Cardiac septum (tissue), 1 donor: ENCODE measurements at regions not wholly inside any gene's neighbourhood (a gene's known extent, or its start where the extent isn't known, plus 50 kb on each side); places are given as distances from the start of the nearest gene placed in this dataset.

ENCODE experiments used
- DNase-seq: peaks from one replicate; pipeline ENCODE4 v3.0.0-alpha.2; 2020; ENCODE audit warnings: low spot score
- intact Hi-C: fragments of 100-400 bp; cut with DNase I; formaldehyde crosslinking; loops from one replicate; pipeline ENCODE4 v1.14.0; 2022
- donor health status: DM: no; HTN: no; CAD: no.

DNA sequence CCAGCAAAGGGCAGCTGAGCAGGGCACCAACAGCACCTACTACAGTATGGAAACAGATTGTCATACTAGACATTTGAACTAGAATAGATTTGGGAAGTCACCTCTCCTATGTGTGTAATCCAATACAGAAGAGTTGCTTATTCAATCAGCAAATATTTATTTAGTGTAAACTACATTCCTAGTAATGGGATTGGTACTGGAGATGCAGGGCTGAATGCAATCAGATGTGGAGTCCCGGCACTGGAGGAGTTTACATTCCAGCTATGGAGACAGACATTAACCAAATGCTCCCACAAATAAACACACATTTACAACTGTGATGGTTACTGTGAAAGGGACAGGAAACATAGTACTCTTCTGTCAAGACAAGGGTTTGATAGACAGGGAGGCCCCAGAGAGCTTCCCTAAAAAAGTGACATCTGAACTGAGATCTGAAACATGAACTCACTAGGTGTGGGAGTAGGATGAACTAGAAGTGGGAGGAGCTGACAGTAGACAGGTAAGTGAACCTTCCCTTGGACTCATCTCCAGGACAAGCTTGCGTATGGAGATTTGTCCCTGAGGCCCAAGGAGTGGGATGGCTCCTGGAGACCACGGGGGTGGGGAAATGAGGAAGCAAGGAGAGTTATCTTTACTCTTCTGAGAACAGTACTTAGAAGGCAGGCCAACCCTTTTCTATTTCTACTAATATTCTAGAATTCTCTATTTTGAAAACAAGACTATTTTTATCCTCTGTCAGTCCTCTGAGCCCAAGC is 420.5 kb downstream of the MAFB start:
- intact Hi-C loops, result no loop called here
- no peak for DNase-seq

DNA sequence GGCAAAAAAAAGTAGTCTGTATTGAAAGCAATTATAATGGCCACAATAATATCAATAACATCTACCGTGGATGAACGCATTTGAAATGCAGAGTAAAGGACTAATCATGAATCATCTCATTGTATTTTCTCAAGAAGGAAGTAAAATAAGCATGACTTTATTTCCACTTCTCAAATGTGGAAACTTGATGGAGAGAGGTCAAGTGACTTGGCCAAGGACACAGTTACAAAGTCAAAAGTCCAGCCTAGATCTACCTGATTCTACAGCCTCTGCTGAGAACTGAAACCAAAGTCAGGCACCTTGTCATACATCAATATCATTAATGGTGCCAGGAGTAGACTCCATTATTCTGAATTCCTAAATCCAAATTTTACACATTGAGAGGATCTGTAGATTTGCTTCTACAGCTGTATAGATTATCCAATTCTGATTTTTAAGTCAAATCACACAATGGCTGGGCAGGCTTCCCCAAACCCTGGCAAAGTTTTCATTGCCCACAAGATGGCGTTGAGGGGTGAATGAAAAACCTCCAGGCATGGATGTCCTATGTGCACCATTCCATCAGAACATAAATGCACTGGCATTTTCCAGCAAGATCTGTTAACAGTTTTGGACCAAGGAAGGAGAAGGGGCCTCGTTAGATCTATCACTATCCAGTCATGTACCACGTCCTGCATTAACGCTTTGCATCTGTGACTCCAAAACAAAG is 423.1 kb downstream of the MAFB start:
- no peak for DNase-seq
- intact Hi-C loops, result loop anchor here (2.0 kb wide), 1 partner anchor 425 kb away; no protein-coding TSS in a partner anchor

DNA sequence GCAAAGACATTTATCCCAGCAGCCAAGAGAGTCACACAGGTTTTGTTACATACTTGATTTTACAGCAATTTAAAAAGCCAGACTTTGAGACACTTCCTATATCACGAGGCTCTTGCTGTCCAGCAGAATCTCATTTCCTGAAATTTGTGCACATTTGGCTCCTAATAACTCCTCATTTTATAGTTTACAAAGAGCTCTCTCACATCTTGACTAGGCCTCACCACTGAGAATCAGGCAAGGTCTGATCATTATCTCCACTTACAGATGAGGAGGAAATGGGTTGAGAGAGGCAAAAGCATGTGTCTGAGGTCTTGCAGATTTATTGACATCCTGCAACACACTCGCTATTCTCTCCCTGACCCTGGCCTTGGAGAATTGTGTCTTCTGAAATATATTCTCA is 426.8 kb downstream of the MAFB start:
- intact Hi-C loops, result no loop called here
- DNase-seq, result no peak

DNA sequence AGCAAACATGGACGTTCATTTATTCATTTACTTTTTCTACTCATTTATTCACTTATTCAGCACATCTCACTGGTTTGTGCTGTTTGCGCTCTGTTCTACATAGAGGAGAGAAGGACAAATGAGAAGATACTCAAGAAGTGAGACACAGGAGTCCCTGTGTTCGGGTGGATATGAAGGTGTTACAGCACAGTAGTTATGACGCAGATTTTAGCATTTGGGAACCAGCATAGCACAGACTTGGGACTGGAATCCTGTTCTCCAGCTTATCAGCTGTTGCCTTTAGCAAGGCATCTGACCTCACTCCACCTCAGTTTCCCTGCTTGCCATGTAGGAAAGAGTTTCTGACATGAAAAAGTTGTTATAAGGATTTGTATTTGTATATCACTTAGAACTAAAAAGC is 430.1 kb downstream of the MAFB start:
- intact Hi-C loops, result loop anchor here (10.0 kb wide), 1 partner anchor 374 kb away; no protein-coding TSS in a partner anchor
- DNase-seq, result no peak

DNA sequence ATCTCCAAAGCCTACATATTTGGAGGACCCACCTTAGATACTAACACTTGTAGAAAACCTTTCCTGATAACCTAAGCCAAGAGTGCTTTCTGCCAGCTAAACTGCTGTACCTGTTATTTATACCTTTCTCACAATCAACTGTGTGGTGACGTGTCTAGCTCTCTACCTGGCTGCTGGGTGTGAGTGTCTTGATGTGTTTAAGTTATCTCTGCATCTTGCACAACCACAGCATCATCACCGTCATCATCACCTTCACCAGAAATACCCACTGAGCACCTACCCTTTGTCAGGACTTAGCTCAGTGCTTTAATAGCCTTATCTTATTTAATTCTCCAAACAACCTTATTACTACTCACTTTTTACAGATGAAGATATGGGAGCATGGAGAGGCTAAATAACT is 431.3 kb downstream of the MAFB start:
- intact Hi-C loops, result loop anchor here (10.0 kb wide), 1 partner anchor 373 kb away; no protein-coding TSS in a partner anchor
- no peak for DNase-seq

DNA sequence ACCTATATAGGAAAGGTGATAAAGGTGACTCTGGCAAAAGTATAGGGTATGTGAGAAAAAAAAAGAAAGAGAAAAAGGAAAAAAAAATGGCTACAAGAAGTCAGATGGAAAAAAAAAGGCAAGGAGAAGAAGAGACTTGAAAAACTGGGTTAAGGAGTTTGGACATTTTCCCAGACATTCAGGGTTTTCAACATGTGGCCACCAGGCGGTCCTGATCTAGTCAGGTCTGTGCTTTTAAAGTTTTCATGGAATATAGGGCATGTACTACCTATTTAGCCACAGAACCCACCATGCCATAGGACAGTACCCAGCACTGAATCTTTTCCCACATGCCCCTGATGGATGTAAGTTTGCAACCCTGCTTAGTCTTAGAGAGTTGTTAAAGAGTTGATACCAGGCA is 433.7 kb downstream of the MAFB start:
- DNase-seq, result no peak
- intact Hi-C loops, result loop anchor here (10.0 kb wide), 1 partner anchor 371 kb away; no protein-coding TSS in a partner anchor

DNA sequence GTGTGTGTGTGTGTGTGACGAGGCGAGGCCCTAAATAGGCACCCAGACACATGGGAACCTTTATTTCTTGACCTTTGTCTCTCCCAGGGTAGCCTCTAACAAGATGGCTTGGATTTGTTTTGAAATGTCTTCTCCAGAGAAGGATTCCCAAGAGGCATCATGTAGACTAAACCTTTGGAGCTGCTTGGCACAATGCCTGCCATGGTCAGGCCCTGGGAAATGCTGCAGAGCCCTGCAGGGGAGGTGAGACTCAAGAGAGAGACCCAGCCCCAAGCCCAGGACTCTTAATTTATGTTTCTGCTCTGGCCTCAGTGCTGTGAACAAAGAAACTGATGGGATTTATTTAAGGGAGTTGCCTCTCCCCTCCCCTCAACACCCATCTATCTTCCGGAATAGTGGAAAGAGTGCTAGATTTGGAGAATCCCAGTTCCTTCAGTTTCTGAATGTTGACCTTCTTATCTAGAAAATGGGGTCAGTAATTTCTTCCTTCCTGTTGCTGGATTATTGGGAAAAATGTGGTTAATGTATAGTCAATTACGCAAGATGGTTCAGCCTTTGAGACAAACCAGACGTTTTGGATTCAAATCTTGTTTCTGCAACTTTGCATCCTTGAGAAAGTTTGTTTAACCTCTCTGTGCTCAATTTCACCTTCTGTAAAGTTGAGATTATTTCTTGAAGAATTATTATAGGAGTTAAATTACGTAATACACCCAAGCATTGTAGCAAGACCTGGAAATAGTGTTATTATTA is 434.8 kb downstream of the MAFB start:
- intact Hi-C loops, result loop anchor here (10.0 kb wide), 1 partner anchor 369 kb away; no protein-coding TSS in a partner anchor
- no peak for DNase-seq

DNA sequence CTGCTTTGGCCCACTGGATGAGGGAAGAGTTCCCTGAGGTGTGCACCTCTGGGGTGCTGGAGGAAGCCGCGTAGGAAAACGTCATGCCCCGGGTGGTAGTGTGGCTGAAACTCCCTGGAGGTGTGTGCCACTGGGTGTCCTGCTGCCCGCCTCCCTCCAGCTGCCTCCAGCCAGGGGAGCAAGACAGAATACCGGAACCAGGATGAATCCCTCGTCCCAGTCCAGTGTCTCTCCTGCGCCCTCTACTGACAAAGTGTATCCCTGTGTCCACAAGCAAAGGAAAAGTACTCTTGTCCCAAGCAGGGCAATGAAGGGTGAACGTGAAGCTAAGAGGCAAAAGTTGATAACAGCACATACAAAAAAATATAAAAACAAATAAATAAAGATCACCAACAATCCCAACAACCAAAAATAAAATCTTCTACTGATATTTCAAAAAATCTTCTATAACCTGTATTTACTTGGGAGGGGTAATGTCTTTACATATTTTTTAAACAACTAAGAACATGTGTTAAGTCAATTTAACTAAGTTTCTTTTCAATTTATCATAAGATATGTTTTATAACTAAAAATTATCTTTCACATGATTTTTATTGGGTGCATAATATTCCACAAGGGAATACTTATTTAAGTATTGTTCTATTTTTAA is 437.6 kb downstream of the MAFB start:
- DNase-seq, result no peak
- intact Hi-C loops, result loop anchor here (10.0 kb wide), 1 partner anchor 367 kb away; no protein-coding TSS in a partner anchor

DNA sequence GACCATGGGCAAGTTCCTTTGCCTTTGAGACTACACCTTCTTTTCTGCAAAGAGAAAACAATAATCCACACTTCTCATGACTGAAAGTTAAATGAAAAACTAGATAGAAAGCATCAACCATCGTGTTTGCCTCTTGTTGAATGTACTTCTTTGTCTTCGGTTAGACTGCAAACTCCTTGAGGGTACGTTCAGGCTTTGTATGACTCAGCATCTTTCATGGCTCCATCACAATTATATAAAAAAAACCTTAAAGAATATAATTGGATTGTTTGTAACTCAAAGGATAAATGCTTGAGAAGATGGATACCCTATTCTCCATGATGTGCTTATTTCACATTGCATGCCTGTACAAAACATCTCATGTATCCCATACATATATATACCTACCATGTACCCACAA is 439.2 kb downstream of the MAFB start:
- intact Hi-C loops, result loop anchor here (10.0 kb wide), 1 partner anchor 365 kb away; no protein-coding TSS in a partner anchor
- no peak for DNase-seq

DNA sequence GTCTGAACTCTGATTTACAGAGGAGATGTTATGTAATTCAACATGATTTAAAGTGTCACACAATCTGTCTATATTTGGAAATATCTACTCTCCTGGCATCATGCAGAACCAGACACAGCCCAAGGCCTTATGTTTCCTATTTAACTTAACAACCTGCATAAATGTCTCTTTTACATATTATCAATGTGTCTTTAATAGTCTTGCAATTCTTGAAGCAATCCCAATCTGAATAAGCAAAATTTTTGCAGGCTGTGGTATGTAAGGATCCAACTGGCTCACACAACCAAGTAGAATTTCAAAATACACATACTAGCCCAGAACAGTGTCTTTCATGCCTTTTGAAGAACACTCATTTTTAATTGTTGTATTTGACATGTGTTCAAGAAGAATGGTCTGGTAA is 443.2 kb downstream of the MAFB start:
- DNase-seq, result no peak
- intact Hi-C loops, result no loop called here

DNA sequence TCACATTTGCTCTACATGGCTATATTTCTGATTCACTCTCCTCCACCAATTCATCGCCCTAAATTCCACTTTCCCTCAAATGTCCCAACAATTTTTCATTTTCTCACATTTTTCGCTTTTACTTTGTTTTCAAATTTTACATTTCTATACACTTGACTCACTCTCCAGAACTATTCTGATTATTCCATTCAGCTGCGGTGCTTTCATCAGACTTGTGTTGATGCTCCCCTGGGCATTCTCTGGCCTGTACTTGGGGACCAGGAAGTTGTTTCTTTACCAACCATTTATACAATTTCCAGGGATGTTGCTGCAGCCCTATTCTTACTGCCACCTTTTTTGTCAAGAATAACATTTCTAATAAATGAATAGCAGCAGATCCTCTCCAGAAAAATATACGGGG is 444.8 kb downstream of the MAFB start:
- DNase-seq, result no peak
- intact Hi-C loops, result no loop called here

DNA sequence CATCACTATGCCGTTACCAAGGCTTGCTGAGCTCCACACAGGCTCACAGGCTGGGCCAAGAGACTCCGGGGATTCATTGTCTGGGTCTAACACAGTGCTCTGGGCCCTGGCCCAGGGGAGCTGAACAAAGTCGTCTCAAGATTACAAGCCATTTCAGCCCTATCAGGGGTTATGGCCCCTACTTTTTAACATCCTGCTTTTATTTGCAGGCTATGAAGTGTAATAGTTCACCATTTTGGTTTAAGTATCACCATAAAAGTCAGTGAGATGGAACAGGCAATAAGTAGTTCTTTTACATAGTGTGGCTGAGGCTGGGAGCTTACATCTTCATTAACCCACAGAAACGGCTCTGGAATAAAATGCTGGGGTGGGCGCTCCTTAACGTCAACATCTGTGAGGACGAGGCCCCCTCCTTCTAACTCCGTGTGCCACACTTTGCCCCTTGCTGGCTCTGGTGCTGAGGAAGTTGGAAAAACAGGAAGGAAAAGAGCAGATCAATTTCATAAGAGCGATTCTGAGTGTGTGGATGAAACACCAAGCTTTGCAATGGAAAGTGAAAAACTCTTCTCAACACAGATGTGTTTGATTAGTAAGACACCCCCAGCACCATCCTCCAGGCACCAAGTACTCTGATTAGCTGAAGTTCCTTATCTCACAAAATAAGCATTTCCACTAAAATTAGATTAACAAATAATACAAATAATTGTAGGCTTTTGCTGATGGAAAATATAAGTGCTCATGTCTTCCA is 447.3 kb downstream of the MAFB start:
- intact Hi-C loops, result no loop called here
- no peak for DNase-seq

DNA sequence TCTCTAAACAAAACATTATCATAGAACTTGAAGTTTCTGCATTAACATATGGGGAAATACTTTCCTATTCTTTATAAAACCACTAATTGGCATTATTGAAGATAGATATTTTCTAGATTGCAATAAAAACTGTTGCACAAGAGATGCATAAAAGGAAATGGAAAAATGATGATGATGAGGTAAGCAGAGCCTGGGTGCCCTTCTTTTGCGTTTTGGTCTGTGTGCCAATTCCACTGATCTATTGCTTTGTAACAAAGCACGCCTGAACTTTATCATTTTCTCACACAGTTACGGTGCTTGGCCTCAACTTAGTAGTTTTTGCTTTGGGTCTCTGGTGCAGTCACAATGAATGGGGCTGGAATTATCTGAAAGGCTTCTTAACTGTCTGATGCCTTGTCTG is 450.5 kb downstream of the MAFB start:
- DNase-seq, result no peak
- intact Hi-C loops, result no loop called here

DNA sequence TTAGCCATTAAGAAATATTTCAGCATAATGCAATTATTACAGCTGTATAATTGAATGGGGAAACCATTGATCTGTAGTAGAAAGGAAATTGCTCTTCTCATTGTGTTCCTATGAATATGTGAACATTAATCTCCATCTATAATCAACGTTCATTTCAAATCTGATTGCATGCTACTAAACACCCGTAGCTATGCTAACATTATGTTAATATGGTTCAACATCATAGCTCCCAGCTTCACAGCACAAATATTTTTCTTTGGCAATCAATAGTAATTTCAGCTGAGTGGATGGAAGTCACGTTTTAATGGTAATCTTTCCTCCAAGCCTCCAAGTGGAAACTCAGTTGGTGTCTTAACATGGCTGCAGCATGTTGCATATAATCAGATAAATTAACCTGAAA is 454.4 kb downstream of the MAFB start:
- DNase-seq, result no peak
- intact Hi-C loops, result no loop called here

DNA sequence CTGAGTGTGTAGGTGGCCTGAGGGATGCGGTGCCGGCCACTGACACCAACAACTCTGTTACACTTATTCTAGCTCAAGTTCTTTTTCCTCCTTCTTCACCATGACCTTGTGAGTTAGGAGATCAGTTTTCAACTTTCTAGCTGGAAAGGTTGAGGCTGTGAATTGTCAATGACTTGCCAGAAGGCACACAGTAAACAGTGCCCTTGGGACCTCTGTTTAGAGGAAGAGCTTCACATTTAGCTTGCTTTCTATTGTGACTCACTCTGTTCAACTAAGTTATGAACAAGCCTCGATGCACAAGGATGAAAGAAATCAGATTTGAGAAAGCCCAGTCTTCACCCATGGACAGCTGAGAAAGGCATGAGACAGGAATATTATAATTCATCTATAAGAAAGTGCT is 455.6 kb downstream of the MAFB start:
- intact Hi-C loops, result no loop called here
- DNase-seq, result no peak

DNA sequence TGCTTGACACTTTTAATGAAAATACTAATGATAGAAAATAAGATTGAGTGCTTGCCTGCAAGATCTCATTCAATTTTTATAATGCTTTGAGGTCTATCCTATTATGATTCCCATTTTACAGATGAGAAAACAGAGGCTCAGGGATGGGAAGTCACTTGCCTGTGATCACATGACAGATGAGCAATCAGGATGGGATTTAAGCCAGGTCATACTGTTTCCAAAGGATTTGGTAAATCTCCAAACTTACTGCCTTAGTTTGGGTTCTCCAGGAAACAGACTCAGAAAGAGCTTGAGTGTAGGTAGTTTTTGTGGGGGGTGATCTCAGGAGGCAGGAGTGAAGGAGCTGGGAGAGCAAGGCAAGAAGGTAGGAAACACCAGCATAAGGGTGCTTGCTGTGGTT is 456.3 kb downstream of the MAFB start:
- intact Hi-C loops, result no loop called here
- DNase-seq, result no peak

DNA sequence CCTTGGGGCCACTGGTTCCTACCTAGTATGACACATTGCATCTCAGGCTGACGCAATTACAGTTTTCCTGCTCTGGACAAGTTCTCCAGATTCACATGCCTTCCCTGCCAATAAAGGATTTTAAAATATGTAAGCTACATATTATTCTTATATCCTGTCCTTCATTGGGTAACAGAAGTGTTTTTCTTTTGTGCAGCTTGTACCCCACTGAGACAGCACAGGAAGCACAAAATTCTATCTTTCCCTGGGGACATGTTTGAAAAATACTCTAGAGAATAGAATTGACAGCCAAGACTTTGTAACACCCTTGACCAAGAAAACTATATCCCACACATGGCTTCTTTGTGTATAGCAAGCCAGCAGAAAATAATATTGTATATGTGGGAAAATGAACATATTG is 456.8 kb downstream of the MAFB start:
- intact Hi-C loops, result no loop called here

DNA sequence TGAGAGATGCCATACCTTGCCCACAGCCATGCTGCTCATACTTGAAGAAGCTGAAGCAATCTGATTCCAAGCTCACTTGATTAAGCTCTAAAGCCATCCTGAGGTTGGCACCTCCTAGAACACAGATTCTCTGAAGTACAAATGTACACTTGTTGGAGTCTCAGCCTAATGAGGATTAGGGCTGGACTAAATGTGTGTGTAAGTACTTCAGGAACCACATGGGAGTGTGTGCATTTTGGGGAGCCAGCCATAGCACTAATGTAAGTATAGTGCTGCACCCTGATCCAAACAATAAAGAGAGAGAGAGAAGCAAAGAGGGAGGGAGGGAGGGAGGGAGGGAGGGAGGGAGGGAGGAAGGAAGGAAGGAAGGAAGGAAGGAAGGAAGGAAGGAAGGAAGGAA is 458.6 kb downstream of the MAFB start:
- DNase-seq, result no peak
- intact Hi-C loops, result no loop called here

More for the DNA sequence above, 456.8 kb downstream of the MAFB start:
- no peak for DNase-seq

DNA sequence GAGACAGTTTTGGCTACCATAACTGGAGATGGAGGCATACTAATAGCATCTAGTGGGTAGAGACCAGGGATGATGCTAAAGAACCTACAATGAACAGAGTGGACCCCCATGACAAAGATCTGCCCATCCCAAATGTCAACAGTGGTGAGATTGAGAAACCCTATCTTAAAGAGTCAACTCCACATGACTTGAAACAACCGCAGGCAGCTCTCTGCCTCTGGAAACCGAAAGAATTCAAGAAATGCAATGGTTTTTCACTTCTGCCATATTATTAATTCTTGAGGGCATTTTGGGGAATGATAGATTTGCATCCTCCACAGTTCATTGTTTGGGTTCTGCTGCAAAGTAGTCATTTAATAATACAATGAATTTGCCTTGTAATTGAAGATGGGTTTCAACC is 463.4 kb downstream of the MAFB start:
- DNase-seq, result no peak
- intact Hi-C loops, result no loop called here
